GM12878 (cell line): ENCODE measurements at regions not wholly inside any gene's neighbourhood (a gene's known extent, or its start where the extent isn't known, plus 50 kb on each side); places are given as distances from the start of the nearest gene placed in this dataset.

Experiments used
- ATAC-seq: fragments of 200-7000 bp; cut with Tn5 transposase; 3 replicates; pipeline ENCODE4 v1.9.1; 2020; ENCODE audit warnings: mild to moderate bottlenecking, moderate library complexity
- BruUV-seq: library from RNA; stranded (reverse); fragments of 400-500 nt; replicated peaks from 2 replicates; lab custom pipeline; 2021; lab: Mats Ljungman, UMichigan
- CTCF ChIA-PET: fragments of 300-600 bp; sonication (Branson Sonifier 250); formaldehyde crosslinking; extraction: SDS; loops from one replicate; lab custom pipeline; 2021; ENCODE audit warnings: inconsistent platforms; lab: Yijun Ruan, JAX
- POLR2A ChIA-PET: fragments of 350-600 bp; formaldehyde crosslinking; extraction: SDS; loops from one replicate; lab custom pipeline; 2021; ENCODE audit warnings: inconsistent platforms; lab: Charles Lee
- RAD21 ChIA-PET: fragments of 300-600 bp; sonication (Branson Sonifier 250); formaldehyde crosslinking; loops from one replicate; lab custom pipeline; 2023; ENCODE audit warnings: antibody characterized with exemption; ENCODE audit not compliant: unreplicated experiment; lab: Charles Lee
- SMC1A ChIA-PET: fragments of 300-600 bp; sonication (Branson Sonifier 250); formaldehyde crosslinking; loops from one replicate; lab custom pipeline; 2023; ENCODE audit not compliant: unreplicated experiment, uncharacterized antibody; lab: Charles Lee
- DNase-seq: peaks from one replicate; pipeline ENCODE4 v3.0.0-alpha.2; 2011; ENCODE audit warnings: low read depth, low spot score
- FAIRE-seq: peaks from 3 replicates; lab custom pipeline; 2011; peaks lifted over from hg19 to GRCh38; lab: Jason Lieb, UNC
- H2AFZ ChIP-seq: 2 replicates; pipeline ENCODE4 v1.6.0; 2011; ENCODE audit warnings: low read depth, low read length, control low read depth; ENCODE audit not compliant: control insufficient read depth
- H3K27ac ChIP-seq: 2 replicates; pipeline ENCODE4 v1.5.1; 2011; ENCODE audit warnings: control low read depth; ENCODE audit not compliant: control insufficient read depth, insufficient read depth
- H3K27me3 ChIP-seq, 2 experiments: replicated peaks in 1 of 2; 2 replicates each; pipeline versions ENCODE4 v1.6.0 to v1.6.1; 2011; ENCODE audit warnings: low read length in 1 of 2; ENCODE audit not compliant: control insufficient read depth in 2 of 2, insufficient read depth in 2 of 2
- H3K36me3 ChIP-seq, 2 experiments: 2 replicates each; pipeline ENCODE4 v1.5.1; 2011; ENCODE audit warnings: low read length in 1 of 2; ENCODE audit not compliant: control insufficient read depth in 2 of 2, insufficient read depth in 2 of 2
- H3K4me1 ChIP-seq: 2 replicates; pipeline ENCODE4 v1.6.1; 2011; ENCODE audit warnings: mild to moderate bottlenecking, low read length, moderate library complexity, mixed read lengths; ENCODE audit not compliant: control insufficient read depth, insufficient read depth
- H3K4me2 ChIP-seq: 2 replicates; pipeline ENCODE4 v1.6.0; 2011; ENCODE audit warnings: control low read depth; ENCODE audit not compliant: control insufficient read depth, insufficient read depth
- H3K4me3 ChIP-seq: fragments of 200-600 bp; sonication (generic); 2 replicates; pipeline ENCODE4 v1.5.1; 2016
- H3K79me2 ChIP-seq: 2 replicates; pipeline ENCODE4 v1.6.0; 2011; ENCODE audit warnings: low read length; ENCODE audit not compliant: control insufficient read depth, insufficient read depth
- H3K9ac ChIP-seq: 2 replicates; pipeline ENCODE4 v1.8.0; 2011; ENCODE audit warnings: low read length, control low read depth, mixed read lengths; ENCODE audit not compliant: control insufficient read depth, insufficient read depth
- H3K9me3 ChIP-seq: replicated peaks from 3 replicates; pipeline ENCODE4 v1.5.1; 2011; ENCODE audit warnings: mild to moderate bottlenecking, low read length; ENCODE audit not compliant: control insufficient read depth, insufficient read depth
- H4K20me1 ChIP-seq: 2 replicates; pipeline ENCODE4 v1.6.0; 2011; ENCODE audit not compliant: control insufficient read depth, insufficient read depth
- JUNB ChIP-seq: IDR thresholded peaks from 2 replicates; pipeline ENCODE4 v1.6.1; 2016; ENCODE audit warnings: antibody characterized with exemption, mild to moderate bottlenecking
- KAT2A ChIP-seq: conservative IDR thresholded peaks from 2 replicates; pipeline ENCODE4 v1.6.1; 2011; ENCODE audit warnings: low read depth, low read length; ENCODE audit not compliant: control insufficient read depth
- NFYA ChIP-seq: IDR thresholded peaks from 2 replicates; pipeline ENCODE4 v1.6.1; 2011; ENCODE audit warnings: low read depth, mild to moderate bottlenecking, low read length, improper control_type of control experiment, borderline replicate concordance
- PAX5 ChIP-seq: IDR thresholded peaks from 2 replicates; pipeline ENCODE4 v1.6.1; 2011; ENCODE audit warnings: low read depth, low read length, borderline replicate concordance
- PBX3 ChIP-seq: IDR thresholded peaks from 2 replicates; pipeline ENCODE4 v1.6.1; 2011; ENCODE audit warnings: mild to moderate bottlenecking, low read depth, low read length, moderate library complexity; ENCODE audit not compliant: insufficient replicate concordance
- RCOR1 ChIP-seq: conservative IDR thresholded peaks from 2 replicates; pipeline ENCODE4 v1.6.1; 2012; ENCODE audit warnings: low read depth, low read length, improper control_type of control experiment
- SKIL ChIP-seq: fragments of 450-650 bp; IDR thresholded peaks from 2 replicates; pipeline ENCODE4 v1.6.1; 2017; ENCODE audit warnings: mild to moderate bottlenecking, low read depth, inconsistent platforms; ENCODE audit not compliant: poor library complexity, severe bottlenecking
- TARDBP ChIP-seq: IDR thresholded peaks from 2 replicates; pipeline ENCODE4 v1.6.1; 2016; ENCODE audit warnings: borderline replicate concordance
- ZNF274 ChIP-seq: IDR thresholded peaks from one replicate; pipeline ENCODE4 v1.8.0; 2011; ENCODE audit not compliant: insufficient read length, insufficient read depth
- WGBS: methylation state at CpG from one replicate; pipeline ENCODE4 v1.1.6; 2016; ENCODE audit warnings: low lambda C conversion rate; ENCODE audit not compliant: insufficient replicate concordance, insufficient coverage; ENCODE audit errors: missing lambda C conversion rate; 5-methylcytosine and 5-hydroxymethylcytosine counted together
- in situ Hi-C: fragments of 300-500 bp; cut with MboI; formaldehyde crosslinking; loops from 9 replicates; pipeline ENCODE4 v1.14.3; 2018; ENCODE audit warnings: mixed read lengths
- intact Hi-C: fragments of 100-400 bp; cut with micrococcal nuclease; formaldehyde crosslinking; loops from one replicate; pipeline ENCODE4 v1.14.2; 2022; ENCODE audit not compliant: unreplicated experiment

GRCh38 chr5:18888821-18889220, 1099.2 kb downstream of the CDH18 start (continued):
- TF ChIP-seq SKIL = no peak
- TF ChIP-seq, all 136 proteins: peak for 0

- no peak for DNase-seq
- POLR2A ChIA-PET = no interaction called here
- no peaks in the 10 kb centered on the region for H3K36me3 ChIP-seq
- no peak overlapping the region for H3K9ac ChIP-seq
- in situ Hi-C loops (no loop called here), intact Hi-C loops (no loop called here)
- TF ChIP-seq JUNB = no peak
- TF ChIP-seq TARDBP = no peak
- TF ChIP-seq ZNF274 = no peak
- TF ChIP-seq KAT2A = no peak
- no peak for TF ChIP-seq PAX5
- TF ChIP-seq PBX3 = no peak
- TF ChIP-seq RCOR1 = no peak
- no peak for TF ChIP-seq NFYA
- no peaks in the 10 kb centered on the region for H3K27me3 ChIP-seq
- no peak overlapping the region for H3K4me2 ChIP-seq
- no peak for FAIRE-seq
- H3K4me3 ChIP-seq = no peak overlapping the region
- no peak for ATAC-seq
- no peaks in the 10 kb centered on the region for H3K79me2 ChIP-seq
- SMC1A ChIA-PET = no interaction called here
- RAD21 ChIA-PET = no interaction called here
- 14% methylated on average over 3 of the region's 3 CpGs for WGBS
- no peaks in the 10 kb centered on the region for H3K9me3 ChIP-seq
- no peaks in the 10 kb centered on the region for H4K20me1 ChIP-seq
- no peak overlapping the region for H3K27ac ChIP-seq
- no TSS peak for BruUV-seq
- no peak overlapping the region for H2AFZ ChIP-seq
- CTCF ChIA-PET = no interaction called here
- H3K4me1 ChIP-seq = no peaks in the 10 kb centered on the region
Observed at GRCh38 chr5:18900644-18901043, 1087.4 kb downstream of the CDH18 start.
